DOHH2 (cell line): ENCODE measurements at regions not wholly inside any gene's neighbourhood (a gene's known extent, or its start where the extent isn't known, plus 50 kb on each side); places are given as distances from the start of the nearest gene placed in this dataset.

Source experiments
- EZH2phosphoT487 ChIP-seq: fragments of 200-600 bp; sonication (generic); IDR thresholded peaks from 2 replicates; pipeline ENCODE4 v1.6.1; 2017; ENCODE audit warnings: borderline replicate concordance, mild to moderate bottlenecking, antibody characterized with exemption, low read length, moderate library complexity, mixed read lengths
- TF ChIP-seq, protein P1 (sequence below): fragments of 200-600 bp; sonication (generic); IDR thresholded peaks from one replicate; pipeline ENCODE4 v1.5.1; 2014; ENCODE audit warnings: antibody characterized with exemption, mild to moderate bottlenecking, low read depth, low read length; ENCODE audit not compliant: poor library complexity, severe bottlenecking

DNA sequence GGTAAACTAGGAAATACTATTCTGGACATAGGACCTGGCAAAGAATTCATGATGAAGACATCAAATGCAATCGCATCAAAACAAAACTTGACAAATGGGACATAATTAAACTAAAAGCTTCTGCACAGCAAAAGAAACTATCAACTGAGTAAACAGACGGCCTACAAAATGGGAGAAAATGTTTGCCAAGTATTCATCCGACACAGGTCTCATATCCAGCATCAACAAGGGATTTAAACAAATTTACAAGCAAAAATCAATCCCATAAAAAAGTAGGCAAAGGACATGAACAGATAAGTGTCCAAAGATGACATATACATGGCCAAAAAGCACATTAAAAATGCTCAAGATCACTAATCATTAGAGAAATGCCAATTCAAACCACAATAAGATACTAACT lies 1088.9 kb downstream of the NAALADL2 start:
- TF ChIP-seq EZH2phosphoT487, result no peak
- TF ChIP-seq, protein P1, sequence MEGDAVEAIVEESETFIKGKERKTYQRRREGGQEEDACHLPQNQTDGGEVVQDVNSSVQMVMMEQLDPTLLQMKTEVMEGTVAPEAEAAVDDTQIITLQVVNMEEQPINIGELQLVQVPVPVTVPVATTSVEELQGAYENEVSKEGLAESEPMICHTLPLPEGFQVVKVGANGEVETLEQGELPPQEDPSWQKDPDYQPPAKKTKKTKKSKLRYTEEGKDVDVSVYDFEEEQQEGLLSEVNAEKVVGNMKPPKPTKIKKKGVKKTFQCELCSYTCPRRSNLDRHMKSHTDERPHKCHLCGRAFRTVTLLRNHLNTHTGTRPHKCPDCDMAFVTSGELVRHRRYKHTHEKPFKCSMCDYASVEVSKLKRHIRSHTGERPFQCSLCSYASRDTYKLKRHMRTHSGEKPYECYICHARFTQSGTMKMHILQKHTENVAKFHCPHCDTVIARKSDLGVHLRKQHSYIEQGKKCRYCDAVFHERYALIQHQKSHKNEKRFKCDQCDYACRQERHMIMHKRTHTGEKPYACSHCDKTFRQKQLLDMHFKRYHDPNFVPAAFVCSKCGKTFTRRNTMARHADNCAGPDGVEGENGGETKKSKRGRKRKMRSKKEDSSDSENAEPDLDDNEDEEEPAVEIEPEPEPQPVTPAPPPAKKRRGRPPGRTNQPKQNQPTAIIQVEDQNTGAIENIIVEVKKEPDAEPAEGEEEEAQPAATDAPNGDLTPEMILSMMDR, result no peak
